GM12864 (cell line): ENCODE measurements at regions not wholly inside any gene's neighbourhood (a gene's known extent, or its start where the extent isn't known, plus 50 kb on each side); places are given as distances from the start of the nearest gene placed in this dataset.

Experiments used
- DNase-seq: peaks from one replicate; pipeline ENCODE4 v3.0.0-alpha.2; 2011; ENCODE audit warnings: low read depth
- H3K4me3 ChIP-seq: 2 replicates; pipeline ENCODE4 v1.5.1; 2011; ENCODE audit warnings: mild to moderate bottlenecking, low read depth, low read length, control low read depth
- TF ChIP-seq, protein P1 (sequence below): IDR thresholded peaks from 2 replicates; pipeline ENCODE4 v1.5.1; 2011; ENCODE audit warnings: low read depth, mild to moderate bottlenecking, moderate library complexity, low read length, control low read depth, inconsistent platforms; ENCODE audit errors: missing control alignments

- TF ChIP-seq, protein P1, sequence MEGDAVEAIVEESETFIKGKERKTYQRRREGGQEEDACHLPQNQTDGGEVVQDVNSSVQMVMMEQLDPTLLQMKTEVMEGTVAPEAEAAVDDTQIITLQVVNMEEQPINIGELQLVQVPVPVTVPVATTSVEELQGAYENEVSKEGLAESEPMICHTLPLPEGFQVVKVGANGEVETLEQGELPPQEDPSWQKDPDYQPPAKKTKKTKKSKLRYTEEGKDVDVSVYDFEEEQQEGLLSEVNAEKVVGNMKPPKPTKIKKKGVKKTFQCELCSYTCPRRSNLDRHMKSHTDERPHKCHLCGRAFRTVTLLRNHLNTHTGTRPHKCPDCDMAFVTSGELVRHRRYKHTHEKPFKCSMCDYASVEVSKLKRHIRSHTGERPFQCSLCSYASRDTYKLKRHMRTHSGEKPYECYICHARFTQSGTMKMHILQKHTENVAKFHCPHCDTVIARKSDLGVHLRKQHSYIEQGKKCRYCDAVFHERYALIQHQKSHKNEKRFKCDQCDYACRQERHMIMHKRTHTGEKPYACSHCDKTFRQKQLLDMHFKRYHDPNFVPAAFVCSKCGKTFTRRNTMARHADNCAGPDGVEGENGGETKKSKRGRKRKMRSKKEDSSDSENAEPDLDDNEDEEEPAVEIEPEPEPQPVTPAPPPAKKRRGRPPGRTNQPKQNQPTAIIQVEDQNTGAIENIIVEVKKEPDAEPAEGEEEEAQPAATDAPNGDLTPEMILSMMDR = no peak
- DNase-seq = no peak
Measured at GRCh38 chr1:87804128-87804527, 475.4 kb downstream of the LMO4 start.

GRCh38 chr1:87805666-87806378 is 477.1 kb downstream of the LMO4 start:
- TF ChIP-seq, protein P1 = no peak
- no peak for DNase-seq
- no peak overlapping the region for H3K4me3 ChIP-seq

More at GRCh38 chr1:87804128-87804527, 475.4 kb downstream of the LMO4 start:
- H3K4me3 ChIP-seq = no peak overlapping the region

- TF ChIP-seq, protein P1 = no peak
Measured at GRCh38 chr1:87806379-87807094, 477.9 kb downstream of the LMO4 start.

DNA sequence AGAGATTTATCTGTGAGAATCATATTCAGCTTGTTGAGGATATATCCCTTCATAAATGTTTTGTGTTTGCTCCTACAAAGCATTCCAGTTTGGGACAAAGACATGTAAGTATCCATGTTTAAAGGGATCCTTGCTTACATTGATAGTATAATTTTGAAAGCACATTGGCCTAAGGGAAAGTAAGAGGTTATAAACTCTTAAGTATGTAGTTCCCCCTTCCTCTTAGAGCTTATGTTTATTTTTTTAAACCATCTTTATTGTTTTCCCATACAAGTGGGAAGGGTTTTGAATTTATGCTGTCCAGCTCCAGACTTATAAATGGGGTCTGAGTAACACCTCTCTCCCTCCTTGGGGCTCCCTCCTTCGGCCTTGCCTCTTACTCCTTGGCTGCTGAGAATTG is 481.5 kb downstream of the LMO4 start:
- TF ChIP-seq, protein P1 = no peak
- H3K4me3 ChIP-seq = no peak overlapping the region
- no peak for DNase-seq

More at GRCh38 chr1:87806379-87807094, 477.9 kb downstream of the LMO4 start:
- no peak for DNase-seq
- no peak overlapping the region for H3K4me3 ChIP-seq

DNA sequence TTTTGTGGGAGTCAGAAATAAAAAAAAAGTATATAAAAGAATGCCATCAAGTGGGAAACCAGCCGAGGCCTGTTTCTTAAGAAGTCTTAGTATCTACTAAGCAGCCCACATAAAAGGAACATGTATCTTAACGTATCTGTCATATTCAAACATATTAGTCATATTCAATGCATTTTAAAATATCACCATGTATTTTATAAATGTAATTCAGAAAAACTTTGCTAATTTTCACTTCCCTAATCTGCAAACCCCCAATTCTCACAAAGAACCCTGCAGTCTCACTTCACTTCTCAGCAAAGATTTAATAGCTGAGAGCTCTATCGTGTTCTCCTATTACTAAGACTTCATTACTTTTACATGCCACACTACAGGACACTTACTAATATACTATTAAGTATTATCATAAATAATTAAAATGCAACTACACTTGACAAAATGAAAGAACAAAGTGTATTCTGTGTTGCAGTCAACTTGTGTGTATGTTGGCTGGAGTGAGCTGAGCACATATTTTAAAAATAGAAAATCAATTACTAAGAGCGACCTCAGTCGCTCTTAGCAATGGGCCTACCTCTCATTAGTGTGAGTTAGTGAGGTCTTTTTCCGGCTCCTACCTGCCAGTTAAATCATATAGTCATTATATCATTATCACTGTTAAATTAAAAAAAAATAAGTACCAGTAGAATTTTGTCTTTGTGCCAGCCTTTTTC is 484.3 kb downstream of the LMO4 start:
- TF ChIP-seq, protein P1 = no peak
- no peak overlapping the region for H3K4me3 ChIP-seq
- no peak for DNase-seq

DNA sequence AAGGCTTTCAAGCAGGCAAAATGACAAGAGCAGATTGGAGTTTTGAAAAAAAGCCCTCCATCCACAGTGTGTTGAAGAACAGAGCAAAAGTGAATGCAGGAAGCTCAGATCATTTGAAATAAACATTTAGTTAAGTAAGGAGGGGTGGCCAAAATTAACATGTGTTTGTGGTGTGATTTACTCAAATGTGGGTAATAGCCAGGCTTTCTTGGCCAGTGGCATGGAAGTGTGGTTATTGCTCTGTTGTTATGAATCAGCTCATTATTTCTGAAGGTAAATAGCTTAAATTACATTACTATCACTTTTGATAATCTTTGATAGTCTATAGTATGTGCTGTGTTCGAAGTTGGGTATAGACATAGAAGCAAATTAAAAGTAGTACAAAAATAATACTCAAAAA is 485.9 kb downstream of the LMO4 start:
- TF ChIP-seq, protein P1 = no peak
- DNase-seq = no peak
- no peak overlapping the region for H3K4me3 ChIP-seq
